GM23338 (cell line): ENCODE measurements at regions not wholly inside any gene's neighbourhood (a gene's known extent, or its start where the extent isn't known, plus 50 kb on each side); places are given as distances from the start of the nearest gene placed in this dataset.

Source experiments
- EZH2 ChIP-seq: fragments of 200-600 bp; sonication (generic); IDR thresholded peaks from one replicate; pipeline ENCODE4 v1.8.0; 2017; ENCODE audit warnings: antibody characterized with exemption, mild to moderate bottlenecking, low read depth; ENCODE audit not compliant: unreplicated experiment
- EZH2phosphoT487 ChIP-seq: fragments of 200-600 bp; sonication (generic); IDR thresholded peaks from one replicate; pipeline ENCODE4 v1.8.1; 2018; ENCODE audit warnings: antibody characterized with exemption; ENCODE audit not compliant: unreplicated experiment
- JUNB ChIP-seq: IDR thresholded peaks from one replicate; pipeline ENCODE4 v1.6.1; 2016; ENCODE audit warnings: antibody characterized with exemption; ENCODE audit not compliant: unreplicated experiment
- POLR2AphosphoS5 ChIP-seq: IDR thresholded peaks from 2 replicates; pipeline ENCODE4 v1.6.1; 2016; ENCODE audit warnings: antibody characterized with exemption, low read depth
- TF ChIP-seq, protein P1 (sequence below), 2 experiments: fragments of 200-600 bp in 1 of 2; sonication (generic) in 1 of 2; conservative IDR thresholded peaks; 2 replicates each; pipeline versions ENCODE4 v1.5.1 to v1.6.1; 2016 to 2017; ENCODE audit warnings: antibody characterized with exemption in 2 of 2, low read depth in 2 of 2, mild to moderate bottlenecking in 2 of 2, moderate library complexity in 1 of 2
- TF ChIP-seq, protein P2 (sequence below): IDR thresholded peaks from one replicate; pipeline ENCODE4 v1.6.1; 2018; ENCODE audit warnings: antibody characterized with exemption; ENCODE audit not compliant: unreplicated experiment

DNA sequence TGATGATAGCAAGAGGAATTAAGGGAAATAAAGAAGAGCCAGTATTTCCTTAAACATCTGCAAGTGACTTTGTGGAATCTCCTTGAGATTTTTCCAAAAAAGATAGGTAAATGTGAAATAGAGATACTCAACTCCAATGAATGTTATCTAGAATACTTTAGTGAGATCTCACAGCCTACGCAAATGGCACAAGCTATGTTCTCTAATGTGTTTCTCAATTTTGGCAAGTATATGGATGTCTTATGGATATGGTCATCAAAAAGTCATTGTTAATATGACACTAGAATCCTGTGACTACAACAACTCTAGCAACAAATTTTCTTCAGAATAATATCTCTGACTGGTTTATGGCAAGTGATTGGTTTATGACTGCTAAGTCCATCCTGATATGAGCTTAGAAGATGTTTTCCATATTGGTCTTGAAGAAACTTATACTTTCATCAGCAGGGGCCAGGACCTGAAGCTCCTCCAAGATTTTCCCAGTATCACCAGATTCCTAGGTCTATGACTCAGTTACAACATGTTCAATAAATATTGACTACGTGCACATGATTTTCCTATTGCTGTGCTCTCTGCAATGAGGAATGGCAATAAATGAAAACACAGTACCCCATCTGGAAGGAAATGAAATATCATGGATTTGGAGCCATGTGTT lies 170.9 kb upstream of the THBS1 start:
- no peak for TF ChIP-seq POLR2AphosphoS5
- no peak for TF ChIP-seq EZH2
- TF ChIP-seq, protein P1, sequence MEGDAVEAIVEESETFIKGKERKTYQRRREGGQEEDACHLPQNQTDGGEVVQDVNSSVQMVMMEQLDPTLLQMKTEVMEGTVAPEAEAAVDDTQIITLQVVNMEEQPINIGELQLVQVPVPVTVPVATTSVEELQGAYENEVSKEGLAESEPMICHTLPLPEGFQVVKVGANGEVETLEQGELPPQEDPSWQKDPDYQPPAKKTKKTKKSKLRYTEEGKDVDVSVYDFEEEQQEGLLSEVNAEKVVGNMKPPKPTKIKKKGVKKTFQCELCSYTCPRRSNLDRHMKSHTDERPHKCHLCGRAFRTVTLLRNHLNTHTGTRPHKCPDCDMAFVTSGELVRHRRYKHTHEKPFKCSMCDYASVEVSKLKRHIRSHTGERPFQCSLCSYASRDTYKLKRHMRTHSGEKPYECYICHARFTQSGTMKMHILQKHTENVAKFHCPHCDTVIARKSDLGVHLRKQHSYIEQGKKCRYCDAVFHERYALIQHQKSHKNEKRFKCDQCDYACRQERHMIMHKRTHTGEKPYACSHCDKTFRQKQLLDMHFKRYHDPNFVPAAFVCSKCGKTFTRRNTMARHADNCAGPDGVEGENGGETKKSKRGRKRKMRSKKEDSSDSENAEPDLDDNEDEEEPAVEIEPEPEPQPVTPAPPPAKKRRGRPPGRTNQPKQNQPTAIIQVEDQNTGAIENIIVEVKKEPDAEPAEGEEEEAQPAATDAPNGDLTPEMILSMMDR (conservative IDR thresholded peaks at IDR 0.05; ENCODE audit: low read depth in 2 of 2), result no peak
- no peak for TF ChIP-seq EZH2phosphoT487
- no peak for TF ChIP-seq JUNB
- TF ChIP-seq, protein P2, sequence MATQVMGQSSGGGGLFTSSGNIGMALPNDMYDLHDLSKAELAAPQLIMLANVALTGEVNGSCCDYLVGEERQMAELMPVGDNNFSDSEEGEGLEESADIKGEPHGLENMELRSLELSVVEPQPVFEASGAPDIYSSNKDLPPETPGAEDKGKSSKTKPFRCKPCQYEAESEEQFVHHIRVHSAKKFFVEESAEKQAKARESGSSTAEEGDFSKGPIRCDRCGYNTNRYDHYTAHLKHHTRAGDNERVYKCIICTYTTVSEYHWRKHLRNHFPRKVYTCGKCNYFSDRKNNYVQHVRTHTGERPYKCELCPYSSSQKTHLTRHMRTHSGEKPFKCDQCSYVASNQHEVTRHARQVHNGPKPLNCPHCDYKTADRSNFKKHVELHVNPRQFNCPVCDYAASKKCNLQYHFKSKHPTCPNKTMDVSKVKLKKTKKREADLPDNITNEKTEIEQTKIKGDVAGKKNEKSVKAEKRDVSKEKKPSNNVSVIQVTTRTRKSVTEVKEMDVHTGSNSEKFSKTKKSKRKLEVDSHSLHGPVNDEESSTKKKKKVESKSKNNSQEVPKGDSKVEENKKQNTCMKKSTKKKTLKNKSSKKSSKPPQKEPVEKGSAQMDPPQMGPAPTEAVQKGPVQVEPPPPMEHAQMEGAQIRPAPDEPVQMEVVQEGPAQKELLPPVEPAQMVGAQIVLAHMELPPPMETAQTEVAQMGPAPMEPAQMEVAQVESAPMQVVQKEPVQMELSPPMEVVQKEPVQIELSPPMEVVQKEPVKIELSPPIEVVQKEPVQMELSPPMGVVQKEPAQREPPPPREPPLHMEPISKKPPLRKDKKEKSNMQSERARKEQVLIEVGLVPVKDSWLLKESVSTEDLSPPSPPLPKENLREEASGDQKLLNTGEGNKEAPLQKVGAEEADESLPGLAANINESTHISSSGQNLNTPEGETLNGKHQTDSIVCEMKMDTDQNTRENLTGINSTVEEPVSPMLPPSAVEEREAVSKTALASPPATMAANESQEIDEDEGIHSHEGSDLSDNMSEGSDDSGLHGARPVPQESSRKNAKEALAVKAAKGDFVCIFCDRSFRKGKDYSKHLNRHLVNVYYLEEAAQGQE, result no peak
